ENCODE measurements at regions not wholly inside any gene's neighbourhood (a gene's known extent, or its start where the extent isn't known, plus 50 kb on each side); places are given as distances from the start of the nearest gene placed in this dataset.
"Not testable (repeated sequence)": the region's sequence is repeated elsewhere in the genome, so short reads cannot be mapped to it uniquely, and the experiment has no call there.

GRCh38 chr9:39018107-39018506 is 269.9 kb downstream of the CNTNAP3 start:
- H3K27ac ChIP-seq (ENCODE audit: low read depth, low read length, poor library complexity, severe bottlenecking); CTCF ChIA-PET; BruUV-seq (replicated peaks); H3K4me1 ChIP-seq (ENCODE audit: insufficient read depth, low read length, poor library complexity, severe bottlenecking); POLR2A ChIA-PET (ENCODE audit: low non-redundant PET); H3K36me3 ChIP-seq (ENCODE audit: insufficient read depth, low read length, poor library complexity, severe bottlenecking); H3K9me3 ChIP-seq (ENCODE audit: low read depth, low read length, poor library complexity, severe bottlenecking); H3K27me3 ChIP-seq (replicated peaks; ENCODE audit: insufficient read depth, low read depth, low read length, poor library complexity); intact Hi-C loops (cut with micrococcal nuclease; ENCODE audit: unreplicated experiment); DNase-seq (ENCODE audit: low spot score); H3K4me3 ChIP-seq (ENCODE audit: low read depth, low read length, poor library complexity, severe bottlenecking): not testable (repeated sequence)

GRCh38 chr9:39015178-39015577 is 272.8 kb downstream of the CNTNAP3 start:
- H3K27ac ChIP-seq (ENCODE audit: low read depth, low read length, poor library complexity, severe bottlenecking); CTCF ChIA-PET; DNase-seq (ENCODE audit: low spot score); H3K36me3 ChIP-seq (ENCODE audit: insufficient read depth, low read length, poor library complexity, severe bottlenecking); H3K4me1 ChIP-seq (ENCODE audit: insufficient read depth, low read length, poor library complexity, severe bottlenecking); BruUV-seq (replicated peaks); intact Hi-C loops (cut with micrococcal nuclease; ENCODE audit: unreplicated experiment); H3K27me3 ChIP-seq (replicated peaks; ENCODE audit: insufficient read depth, low read depth, low read length, poor library complexity); H3K9me3 ChIP-seq (ENCODE audit: low read depth, low read length, poor library complexity, severe bottlenecking); POLR2A ChIA-PET (ENCODE audit: low non-redundant PET); H3K4me3 ChIP-seq (ENCODE audit: low read depth, low read length, poor library complexity, severe bottlenecking): not testable (repeated sequence)

GRCh38 chr9:39014805-39015123 is 273.2 kb downstream of the CNTNAP3 start:
- H3K4me1 ChIP-seq (ENCODE audit: insufficient read depth, low read length, poor library complexity, severe bottlenecking); H3K9me3 ChIP-seq (ENCODE audit: low read depth, low read length, poor library complexity, severe bottlenecking); H3K27me3 ChIP-seq (replicated peaks; ENCODE audit: insufficient read depth, low read depth, low read length, poor library complexity); intact Hi-C loops (cut with micrococcal nuclease; ENCODE audit: unreplicated experiment); H3K4me3 ChIP-seq (ENCODE audit: low read depth, low read length, poor library complexity, severe bottlenecking); DNase-seq (ENCODE audit: low spot score); BruUV-seq (replicated peaks); POLR2A ChIA-PET (ENCODE audit: low non-redundant PET); H3K36me3 ChIP-seq (ENCODE audit: insufficient read depth, low read length, poor library complexity, severe bottlenecking); CTCF ChIA-PET; H3K27ac ChIP-seq (ENCODE audit: low read depth, low read length, poor library complexity, severe bottlenecking): not testable (repeated sequence)

GRCh38 chr9:39014096-39014804 is 273.7 kb downstream of the CNTNAP3 start:
- BruUV-seq (replicated peaks); CTCF ChIA-PET; POLR2A ChIA-PET (ENCODE audit: low non-redundant PET): not testable (repeated sequence)

GRCh38 chr9:39009743-39010142 is 278.2 kb downstream of the CNTNAP3 start:
- DNase-seq (ENCODE audit: low spot score); H3K27ac ChIP-seq (ENCODE audit: low read depth, low read length, poor library complexity, severe bottlenecking); H3K4me3 ChIP-seq (ENCODE audit: low read depth, low read length, poor library complexity, severe bottlenecking); POLR2A ChIA-PET (ENCODE audit: low non-redundant PET); CTCF ChIA-PET; H3K27me3 ChIP-seq (replicated peaks; ENCODE audit: insufficient read depth, low read depth, low read length, poor library complexity); H3K9me3 ChIP-seq (ENCODE audit: low read depth, low read length, poor library complexity, severe bottlenecking); intact Hi-C loops (cut with micrococcal nuclease; ENCODE audit: unreplicated experiment); H3K4me1 ChIP-seq (ENCODE audit: insufficient read depth, low read length, poor library complexity, severe bottlenecking); BruUV-seq (replicated peaks); H3K36me3 ChIP-seq (ENCODE audit: insufficient read depth, low read length, poor library complexity, severe bottlenecking): not testable (repeated sequence)

More at GRCh38 chr9:39014096-39014804, 273.7 kb downstream of the CNTNAP3 start:
- H3K36me3 ChIP-seq (ENCODE audit: insufficient read depth, low read length, poor library complexity, severe bottlenecking); H3K9me3 ChIP-seq (ENCODE audit: low read depth, low read length, poor library complexity, severe bottlenecking); H3K27ac ChIP-seq (ENCODE audit: low read depth, low read length, poor library complexity, severe bottlenecking); DNase-seq (ENCODE audit: low spot score); H3K4me1 ChIP-seq (ENCODE audit: insufficient read depth, low read length, poor library complexity, severe bottlenecking); H3K4me3 ChIP-seq (ENCODE audit: low read depth, low read length, poor library complexity, severe bottlenecking); H3K27me3 ChIP-seq (replicated peaks; ENCODE audit: insufficient read depth, low read depth, low read length, poor library complexity); intact Hi-C loops (cut with micrococcal nuclease; ENCODE audit: unreplicated experiment): not testable (repeated sequence)

- H3K4me1 ChIP-seq (ENCODE audit: insufficient read depth, low read length, poor library complexity, severe bottlenecking); H3K36me3 ChIP-seq (ENCODE audit: insufficient read depth, low read length, poor library complexity, severe bottlenecking); POLR2A ChIA-PET (ENCODE audit: low non-redundant PET); CTCF ChIA-PET; H3K27ac ChIP-seq (ENCODE audit: low read depth, low read length, poor library complexity, severe bottlenecking); H3K27me3 ChIP-seq (replicated peaks; ENCODE audit: insufficient read depth, low read depth, low read length, poor library complexity); H3K9me3 ChIP-seq (ENCODE audit: low read depth, low read length, poor library complexity, severe bottlenecking); H3K4me3 ChIP-seq (ENCODE audit: low read depth, low read length, poor library complexity, severe bottlenecking); BruUV-seq (replicated peaks); intact Hi-C loops (cut with micrococcal nuclease; ENCODE audit: unreplicated experiment); DNase-seq (ENCODE audit: low spot score): not testable (repeated sequence)
Observed at GRCh38 chr9:39009343-39009742, 278.6 kb downstream of the CNTNAP3 start.

GRCh38 chr9:39008907-39009306 is 279.1 kb downstream of the CNTNAP3 start:
- DNase-seq (ENCODE audit: low spot score); BruUV-seq (replicated peaks); intact Hi-C loops (cut with micrococcal nuclease; ENCODE audit: unreplicated experiment); H3K27ac ChIP-seq (ENCODE audit: low read depth, low read length, poor library complexity, severe bottlenecking); CTCF ChIA-PET; H3K4me3 ChIP-seq (ENCODE audit: low read depth, low read length, poor library complexity, severe bottlenecking); H3K36me3 ChIP-seq (ENCODE audit: insufficient read depth, low read length, poor library complexity, severe bottlenecking); H3K27me3 ChIP-seq (replicated peaks; ENCODE audit: insufficient read depth, low read depth, low read length, poor library complexity); H3K9me3 ChIP-seq (ENCODE audit: low read depth, low read length, poor library complexity, severe bottlenecking); POLR2A ChIA-PET (ENCODE audit: low non-redundant PET); H3K4me1 ChIP-seq (ENCODE audit: insufficient read depth, low read length, poor library complexity, severe bottlenecking): not testable (repeated sequence)

GRCh38 chr9:39005736-39006135 is 282.2 kb downstream of the CNTNAP3 start:
- H3K9me3 ChIP-seq (ENCODE audit: low read depth, low read length, poor library complexity, severe bottlenecking); H3K36me3 ChIP-seq (ENCODE audit: insufficient read depth, low read length, poor library complexity, severe bottlenecking); H3K27ac ChIP-seq (ENCODE audit: low read depth, low read length, poor library complexity, severe bottlenecking); H3K4me1 ChIP-seq (ENCODE audit: insufficient read depth, low read length, poor library complexity, severe bottlenecking); H3K27me3 ChIP-seq (replicated peaks; ENCODE audit: insufficient read depth, low read depth, low read length, poor library complexity); BruUV-seq (replicated peaks); H3K4me3 ChIP-seq (ENCODE audit: low read depth, low read length, poor library complexity, severe bottlenecking); CTCF ChIA-PET; intact Hi-C loops (cut with micrococcal nuclease; ENCODE audit: unreplicated experiment); DNase-seq (ENCODE audit: low spot score); POLR2A ChIA-PET (ENCODE audit: low non-redundant PET): not testable (repeated sequence)

Data from A673 (cell line).